ENCODE measurements at regions not wholly inside any gene's neighbourhood (a gene's known extent, or its start where the extent isn't known, plus 50 kb on each side); places are given as distances from the start of the nearest gene placed in this dataset.

GRCh38 chr5:136522217-136522956 is 157.0 kb upstream of the TRPC7 start:
- no peak for TF ChIP-seq CTCF (IDR thresholded peaks at IDR 0.05; ENCODE audit: insufficient read depth, low read length, poor library complexity, severe bottlenecking)
- DNase-seq (ENCODE audit: low read depth) = no peak
- H3K36me3 ChIP-seq (ENCODE audit: control insufficient read depth, insufficient read depth, low read length) = no peaks in the 10 kb centered on the region
- no peaks in the 10 kb centered on the region for H3K27me3 ChIP-seq (ENCODE audit: control insufficient read depth, insufficient read depth, low read length)
- H3K4me3 ChIP-seq (ENCODE audit: low read depth, low read length) = no peak overlapping the region

- TF ChIP-seq CTCF (IDR thresholded peaks at IDR 0.05; ENCODE audit: insufficient read depth, low read length, poor library complexity, severe bottlenecking) = no peak
- no peak overlapping the region for H3K4me3 ChIP-seq (ENCODE audit: low read depth, low read length)
- no peaks in the 10 kb centered on the region for H3K27me3 ChIP-seq (ENCODE audit: control insufficient read depth, insufficient read depth, low read length)
- no peak for DNase-seq (ENCODE audit: low read depth)
- H3K36me3 ChIP-seq (ENCODE audit: control insufficient read depth, insufficient read depth, low read length) = no peaks in the 10 kb centered on the region
These were observed 156.4 kb upstream of the TRPC7 start for GRCh38 chr5:136521696-136522095.

- H3K27me3 ChIP-seq (ENCODE audit: control insufficient read depth, insufficient read depth, low read length) = no peaks in the 10 kb centered on the region
- DNase-seq (ENCODE audit: low read depth) = peak; percentile 28
These were observed 153.5 kb upstream of the TRPC7 start for GRCh38 chr5:136518814-136519213.

GRCh38 chr5:136518174-136518573 is 152.8 kb upstream of the TRPC7 start:
- no peaks in the 10 kb centered on the region for H3K27me3 ChIP-seq (ENCODE audit: control insufficient read depth, insufficient read depth, low read length)
- no peak overlapping the region for H3K4me3 ChIP-seq (ENCODE audit: low read depth, low read length)
- H3K36me3 ChIP-seq (ENCODE audit: control insufficient read depth, insufficient read depth, low read length) = no peaks in the 10 kb centered on the region
- DNase-seq (ENCODE audit: low read depth) = no peak
- no peak for TF ChIP-seq CTCF (IDR thresholded peaks at IDR 0.05; ENCODE audit: insufficient read depth, low read length, poor library complexity, severe bottlenecking)

More at GRCh38 chr5:136518814-136519213, 153.5 kb upstream of the TRPC7 start:
- no peaks in the 10 kb centered on the region for H3K36me3 ChIP-seq (ENCODE audit: control insufficient read depth, insufficient read depth, low read length)
- no peak overlapping the region for H3K4me3 ChIP-seq (ENCODE audit: low read depth, low read length)
- no peak for TF ChIP-seq CTCF (IDR thresholded peaks at IDR 0.05; ENCODE audit: insufficient read depth, low read length, poor library complexity, severe bottlenecking)

GRCh38 chr5:136517755-136518154 is 152.4 kb upstream of the TRPC7 start:
- Histone ChIP-seq H3K27me3 (ENCODE audit: control insufficient read depth, insufficient read depth, low read length) (no peaks in the 10 kb centered on the region), H3K36me3 (ENCODE audit: control insufficient read depth, insufficient read depth, low read length) (no peaks in the 10 kb centered on the region), H3K4me3 (ENCODE audit: low read depth, low read length) (no peak overlapping the region)
- no peak for TF ChIP-seq CTCF (IDR thresholded peaks at IDR 0.05; ENCODE audit: insufficient read depth, low read length, poor library complexity, severe bottlenecking)
- DNase-seq (ENCODE audit: low read depth) = no peak

- DNase-seq (ENCODE audit: low read depth) = no peak
- no peak for TF ChIP-seq CTCF (IDR thresholded peaks at IDR 0.05; ENCODE audit: insufficient read depth, low read length, poor library complexity, severe bottlenecking)
- H3K36me3 ChIP-seq (ENCODE audit: control insufficient read depth, insufficient read depth, low read length) = no peaks in the 10 kb centered on the region
- no peaks in the 10 kb centered on the region for H3K27me3 ChIP-seq (ENCODE audit: control insufficient read depth, insufficient read depth, low read length)
- no peak overlapping the region for H3K4me3 ChIP-seq (ENCODE audit: low read depth, low read length)
These were observed 151.3 kb upstream of the TRPC7 start for GRCh38 chr5:136516637-136517036.
